Activated naive CD8-positive, alpha-beta T cell (primary cell): ENCODE measurements at regions not wholly inside any gene's neighbourhood (a gene's known extent, or its start where the extent isn't known, plus 50 kb on each side); places are given as distances from the start of the nearest gene placed in this dataset.

Source experiments
- H3K27ac Mint-ChIP-seq: one replicate; pipeline ENCODE4 v1.8.0; 2021; ENCODE audit warnings: mixed read lengths
- H3K27me3 Mint-ChIP-seq: one replicate; pipeline ENCODE4 v1.8.0; 2021; ENCODE audit warnings: mixed read lengths
- H3K36me3 Mint-ChIP-seq: one replicate; pipeline ENCODE4 v1.8.0; 2021; ENCODE audit warnings: mixed read lengths
- H3K4me1 Mint-ChIP-seq: one replicate; pipeline ENCODE4 v1.8.0; 2021; ENCODE audit warnings: low read depth, mixed read lengths
- H3K4me3 Mint-ChIP-seq: one replicate; pipeline ENCODE4 v1.8.0; 2021; ENCODE audit warnings: mild to moderate bottlenecking, mixed read lengths
- H3K9me3 Mint-ChIP-seq: one replicate; pipeline ENCODE4 v1.8.0; 2021; ENCODE audit warnings: low read depth, mixed read lengths

DNA sequence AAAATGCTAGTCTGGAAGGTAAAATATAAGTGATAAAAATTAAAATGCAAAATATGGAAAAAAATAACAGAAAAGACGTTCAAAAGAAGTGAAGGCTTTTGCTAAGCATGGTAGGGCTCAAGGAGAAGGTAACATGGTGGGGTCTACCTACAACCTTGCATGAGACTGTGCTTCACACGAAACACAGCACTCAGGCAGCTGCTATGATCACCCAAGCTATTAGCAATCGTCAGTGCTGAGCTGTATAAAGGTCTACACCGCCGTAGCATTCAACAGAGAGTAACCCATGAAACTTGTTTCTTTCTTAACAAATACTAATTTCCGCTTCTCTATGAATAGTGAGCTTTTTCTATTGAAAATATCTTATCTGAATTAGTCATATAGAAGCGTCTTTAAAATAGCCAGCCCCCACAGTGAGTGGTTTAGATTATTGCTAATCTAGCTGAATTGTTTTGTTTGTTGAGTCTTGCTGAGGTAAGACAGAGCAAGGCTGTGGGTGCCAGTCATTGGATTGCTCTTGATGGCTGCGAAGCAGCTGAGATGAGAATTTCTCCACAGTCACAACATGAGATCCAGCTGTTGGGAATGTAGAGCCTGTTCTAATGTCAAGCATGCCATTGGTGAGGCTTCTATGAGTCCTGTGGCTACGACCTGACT, 230.0 kb downstream of the KLF13 start:
- Mint-ChIP-seq H3K36me3 (no peaks in the 10 kb centered on the region), H3K4me3 (no peak overlapping the region), H3K27ac (no peak overlapping the region), H3K9me3 (no peaks in the 10 kb centered on the region), H3K4me1 (peaks cover 2% of the 10 kb centered on the region), H3K27me3 (no peaks in the 10 kb centered on the region)

DNA sequence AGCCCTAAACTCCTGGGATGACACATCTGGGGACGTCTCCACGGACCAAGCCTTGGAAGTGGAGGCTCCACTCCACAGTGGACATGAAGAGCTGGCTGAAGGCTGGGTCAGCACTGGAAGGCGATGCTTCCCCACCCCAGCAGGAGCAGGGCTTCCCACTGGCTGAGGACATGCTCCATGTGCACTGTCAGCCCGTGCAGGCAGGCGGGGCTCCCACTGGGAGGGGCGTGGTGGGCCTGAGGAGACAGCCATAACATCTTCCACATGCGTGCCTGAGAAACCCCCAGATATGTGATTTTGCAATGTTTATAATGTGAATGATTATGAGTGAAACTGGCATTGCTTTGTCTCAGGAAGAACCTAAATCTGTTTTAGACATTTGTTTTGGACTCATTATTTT, 231.3 kb downstream of the KLF13 start:
- Mint-ChIP-seq H3K4me1 (no peaks in the 10 kb centered on the region), H3K27ac (no peak overlapping the region), H3K9me3 (no peaks in the 10 kb centered on the region), H3K27me3 (no peaks in the 10 kb centered on the region), H3K36me3 (no peaks in the 10 kb centered on the region), H3K4me3 (no peak overlapping the region)

DNA sequence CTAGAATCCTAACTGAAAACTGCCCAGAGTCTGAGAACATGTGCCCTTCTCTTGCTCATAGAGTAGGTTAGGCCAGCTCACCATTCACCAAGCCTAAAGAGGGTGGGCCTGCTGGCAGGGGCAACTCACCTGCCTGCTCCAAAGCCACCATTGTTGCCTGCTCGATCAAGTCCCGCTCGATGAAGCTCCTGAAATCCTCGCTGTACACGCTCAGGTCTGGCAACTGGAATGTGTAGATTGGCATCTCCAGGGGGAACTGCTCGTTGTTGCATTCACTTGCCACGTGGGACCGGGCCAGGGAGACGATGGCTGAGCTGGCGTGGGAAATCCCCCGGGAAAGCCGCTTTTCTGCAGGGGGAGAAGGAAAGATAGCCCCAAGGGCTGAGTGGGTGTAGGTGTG, 232.2 kb downstream of the KLF13 start:
- H3K36me3 Mint-ChIP-seq = no peaks in the 10 kb centered on the region
- no peaks in the 10 kb centered on the region for H3K4me1 Mint-ChIP-seq
- no peaks in the 10 kb centered on the region for H3K27me3 Mint-ChIP-seq
- H3K4me3 Mint-ChIP-seq = no peak overlapping the region
- no peaks in the 10 kb centered on the region for H3K9me3 Mint-ChIP-seq
- no peak overlapping the region for H3K27ac Mint-ChIP-seq

DNA sequence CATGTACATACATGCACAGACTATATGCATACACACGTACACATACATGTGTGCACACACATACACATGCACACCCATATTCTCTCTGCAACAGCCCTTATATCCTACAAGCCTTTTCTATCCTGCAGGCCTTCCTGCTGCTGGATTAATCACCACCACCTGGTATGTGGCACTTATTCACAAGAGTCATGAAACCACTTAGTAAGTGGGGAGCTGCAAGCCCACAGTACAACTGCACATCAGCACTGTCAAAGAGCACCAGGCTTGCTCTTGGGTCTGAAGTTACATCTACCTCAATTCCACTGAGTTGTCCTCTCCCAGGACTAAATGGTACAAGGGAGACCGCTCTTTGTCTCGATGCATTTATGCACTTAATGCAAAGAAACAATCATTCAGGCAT, 233.2 kb downstream of the KLF13 start:
- H3K4me1 Mint-ChIP-seq = no peaks in the 10 kb centered on the region
- no peak overlapping the region for H3K4me3 Mint-ChIP-seq
- H3K9me3 Mint-ChIP-seq = no peaks in the 10 kb centered on the region
- H3K27ac Mint-ChIP-seq = no peak overlapping the region
- no peaks in the 10 kb centered on the region for H3K36me3 Mint-ChIP-seq
- H3K27me3 Mint-ChIP-seq = no peaks in the 10 kb centered on the region

DNA sequence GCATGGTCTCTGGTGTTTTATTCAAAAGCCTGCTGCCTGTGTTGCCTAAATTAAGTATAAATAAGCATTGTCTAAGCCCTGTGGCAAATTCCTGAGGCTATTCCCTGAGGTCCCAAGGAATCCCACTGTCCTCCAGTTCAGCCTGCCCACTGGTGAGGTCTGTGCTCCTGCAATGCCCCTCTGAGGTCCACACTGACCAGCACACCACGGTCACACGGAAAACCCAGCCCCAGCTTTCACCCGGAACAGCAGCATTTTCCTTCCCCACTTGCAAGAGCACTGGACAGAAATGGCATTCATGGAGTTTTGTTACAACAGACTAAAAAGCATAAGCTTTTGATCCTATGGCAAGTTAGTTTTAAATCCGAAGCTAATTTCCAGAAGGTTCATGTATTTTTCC, 234.0 kb downstream of the KLF13 start:
- H3K27ac Mint-ChIP-seq = no peak overlapping the region

DNA sequence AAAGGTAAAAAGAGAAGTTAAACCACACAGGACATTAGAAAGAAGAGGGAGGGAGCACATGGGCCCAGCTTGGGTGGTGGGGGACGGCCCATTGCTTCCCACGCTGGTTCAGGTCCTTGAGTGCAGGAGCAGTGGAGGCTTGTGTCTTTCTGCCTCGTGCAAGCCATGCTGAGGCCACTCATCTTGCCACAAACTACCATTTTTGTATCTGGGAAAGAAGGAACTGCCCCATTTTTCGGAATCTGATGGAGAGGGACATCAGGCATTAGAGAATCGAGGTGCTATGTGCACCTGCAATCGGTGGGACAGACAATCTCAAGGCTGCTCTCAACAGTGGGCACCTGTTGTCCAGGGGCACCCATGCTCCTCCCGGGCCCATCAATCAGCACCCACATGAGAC, 234.5 kb downstream of the KLF13 start:
- H3K27me3 Mint-ChIP-seq = no peaks in the 10 kb centered on the region
- H3K4me1 Mint-ChIP-seq = no peaks in the 10 kb centered on the region
- no peak overlapping the region for H3K27ac Mint-ChIP-seq
- no peaks in the 10 kb centered on the region for H3K36me3 Mint-ChIP-seq
- no peak overlapping the region for H3K4me3 Mint-ChIP-seq
- no peaks in the 10 kb centered on the region for H3K9me3 Mint-ChIP-seq

More for the DNA sequence above, 234.0 kb downstream of the KLF13 start:
- Mint-ChIP-seq H3K9me3 (no peaks in the 10 kb centered on the region), H3K27me3 (no peaks in the 10 kb centered on the region), H3K36me3 (no peaks in the 10 kb centered on the region), H3K4me1 (no peaks in the 10 kb centered on the region), H3K4me3 (no peak overlapping the region)

DNA sequence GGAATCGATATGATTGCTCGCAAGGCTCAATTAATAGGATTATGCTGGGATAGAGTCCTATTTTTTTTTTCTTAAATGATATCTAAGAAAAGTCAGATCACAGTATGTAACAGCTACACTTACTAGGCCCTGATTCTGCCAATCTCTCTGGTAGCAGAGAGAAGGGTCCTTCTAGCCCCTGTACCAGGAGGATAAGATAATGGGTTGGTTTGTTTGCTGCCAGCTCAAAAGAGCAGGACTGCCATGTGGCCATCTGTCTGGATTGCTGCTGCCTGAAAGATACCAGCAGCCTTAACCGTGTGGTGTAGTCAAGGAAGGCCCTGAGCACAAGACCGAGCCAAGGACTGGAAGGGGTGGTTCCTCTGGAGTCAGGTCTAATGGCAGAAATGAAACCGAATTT, 236.4 kb downstream of the KLF13 start:
- Mint-ChIP-seq H3K9me3 (no peaks in the 10 kb centered on the region), H3K27me3 (no peaks in the 10 kb centered on the region), H3K4me1 (no peaks in the 10 kb centered on the region), H3K4me3 (no peak overlapping the region), H3K36me3 (no peaks in the 10 kb centered on the region), H3K27ac (no peak overlapping the region)

DNA sequence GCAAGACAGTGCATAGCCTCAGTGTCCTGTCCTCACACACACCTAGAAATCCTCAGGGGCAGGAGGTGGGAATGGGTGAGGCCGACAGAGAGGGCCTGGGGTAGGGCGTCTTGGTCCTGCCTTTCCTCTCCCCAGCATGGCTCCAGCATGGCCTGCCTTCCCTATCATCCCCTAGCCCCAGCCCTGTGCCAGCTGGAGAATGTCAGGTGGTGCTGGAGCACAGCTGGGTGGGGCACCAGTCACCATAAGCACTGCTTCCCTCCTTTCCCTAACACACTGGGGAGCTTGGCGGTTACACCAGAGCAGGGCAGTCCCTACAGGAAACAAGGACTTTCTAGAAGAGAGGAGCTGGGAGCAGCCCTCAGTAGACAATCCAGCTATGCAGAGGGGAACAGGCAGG, 236.8 kb downstream of the KLF13 start:
- no peaks in the 10 kb centered on the region for H3K27me3 Mint-ChIP-seq
- H3K9me3 Mint-ChIP-seq = no peaks in the 10 kb centered on the region
- no peaks in the 10 kb centered on the region for H3K4me1 Mint-ChIP-seq
- no peak overlapping the region for H3K4me3 Mint-ChIP-seq
- H3K36me3 Mint-ChIP-seq = peaks cover 2% of the 10 kb centered on the region
- H3K27ac Mint-ChIP-seq = no peak overlapping the region

DNA sequence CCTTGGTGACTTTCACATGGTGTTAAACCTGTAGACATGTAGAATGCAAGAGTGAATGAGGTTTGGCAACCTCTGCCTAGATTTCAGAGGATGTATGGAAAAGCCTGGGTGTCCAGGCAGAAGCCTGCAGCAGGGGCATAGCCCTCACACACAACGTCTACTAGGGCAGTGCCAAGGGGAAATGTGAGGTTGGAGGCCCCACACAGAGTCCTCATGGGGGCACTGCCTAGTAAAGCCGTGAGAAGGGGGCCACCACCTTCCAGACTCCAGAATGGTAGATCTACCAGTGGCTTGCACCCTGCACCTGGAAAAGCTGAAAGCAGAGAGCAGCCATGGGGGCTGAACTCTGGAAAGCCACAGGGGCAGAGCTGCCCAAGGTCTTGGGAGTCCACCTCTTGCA, 241.2 kb downstream of the KLF13 start:
- H3K4me3 Mint-ChIP-seq = no peak overlapping the region
- peaks cover 2% of the 10 kb centered on the region for H3K36me3 Mint-ChIP-seq
- no peaks in the 10 kb centered on the region for H3K4me1 Mint-ChIP-seq
- no peak overlapping the region for H3K27ac Mint-ChIP-seq
- H3K9me3 Mint-ChIP-seq = no peaks in the 10 kb centered on the region
- H3K27me3 Mint-ChIP-seq = peaks cover 2% of the 10 kb centered on the region

DNA sequence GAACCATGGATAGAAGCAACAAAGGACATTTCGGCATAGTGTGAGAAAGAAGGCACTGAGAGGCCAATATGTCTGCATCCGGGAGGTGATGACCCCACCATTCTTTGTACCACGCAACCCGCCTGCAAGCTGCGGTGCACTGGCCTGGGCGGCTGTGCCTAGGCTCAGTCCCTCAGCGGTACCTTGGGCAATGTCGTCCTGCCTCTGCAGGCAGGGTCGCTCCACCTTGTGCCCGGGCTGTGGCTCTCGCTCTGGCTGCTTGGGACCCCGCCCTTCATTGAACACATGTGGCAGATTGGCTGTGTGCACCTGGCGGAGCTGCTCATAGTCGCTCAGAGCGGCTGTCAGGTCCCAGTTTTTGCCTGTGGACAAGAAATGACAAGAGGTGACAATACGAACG, 243.2 kb downstream of the KLF13 start:
- H3K4me3 Mint-ChIP-seq = no peak overlapping the region
- no peak overlapping the region for H3K27ac Mint-ChIP-seq
- peaks cover 2% of the 10 kb centered on the region for H3K36me3 Mint-ChIP-seq
- H3K27me3 Mint-ChIP-seq = peaks cover 4% of the 10 kb centered on the region
- no peaks in the 10 kb centered on the region for H3K9me3 Mint-ChIP-seq
- H3K4me1 Mint-ChIP-seq = no peaks in the 10 kb centered on the region

DNA sequence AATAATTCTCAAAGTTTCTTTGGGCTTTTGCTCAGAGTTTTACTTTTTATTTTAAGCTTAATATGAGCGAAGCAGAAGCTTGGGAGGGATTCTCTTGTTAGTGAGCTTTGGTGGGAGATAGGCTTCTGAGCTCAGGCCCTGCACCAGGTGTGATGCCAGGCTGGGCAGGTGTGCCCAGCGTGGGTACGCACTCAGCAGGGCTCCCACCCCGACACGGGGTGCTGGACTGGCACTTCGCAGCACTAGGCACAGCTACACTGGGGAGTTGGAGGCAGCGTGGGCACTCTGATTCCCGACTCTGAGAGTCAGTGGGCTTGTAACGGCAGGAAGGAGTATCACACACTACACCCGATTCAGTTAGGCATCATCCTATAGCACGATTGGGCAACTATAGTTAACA, 244.0 kb downstream of the KLF13 start:
- Mint-ChIP-seq H3K4me1 (no peaks in the 10 kb centered on the region), H3K9me3 (no peaks in the 10 kb centered on the region), H3K36me3 (peaks cover 2% of the 10 kb centered on the region), H3K27me3 (peaks cover 4% of the 10 kb centered on the region), H3K27ac (no peak overlapping the region), H3K4me3 (no peak overlapping the region)

DNA sequence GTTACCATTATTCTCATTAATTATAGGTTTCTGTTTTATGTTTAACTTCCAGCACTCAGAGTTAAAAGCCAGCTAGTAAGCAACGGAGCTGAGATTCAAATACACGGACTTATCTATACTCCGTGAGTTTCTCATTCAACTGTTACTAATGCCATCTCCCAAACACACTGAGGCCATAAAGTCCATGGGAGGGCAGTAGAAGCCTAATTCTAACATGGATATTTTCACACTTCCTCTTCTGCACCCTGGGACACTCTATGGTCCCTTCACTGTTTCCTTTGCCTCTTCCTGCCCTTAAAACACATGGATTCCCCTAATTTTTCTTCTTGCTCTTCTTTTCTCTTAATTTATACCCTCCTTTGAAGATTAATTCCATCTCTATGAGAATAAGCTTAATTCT, 245.0 kb downstream of the KLF13 start:
- H3K27ac Mint-ChIP-seq = no peak overlapping the region
- no peaks in the 10 kb centered on the region for H3K9me3 Mint-ChIP-seq
- H3K36me3 Mint-ChIP-seq = peaks cover 2% of the 10 kb centered on the region
- no peak overlapping the region for H3K4me3 Mint-ChIP-seq
- no peaks in the 10 kb centered on the region for H3K4me1 Mint-ChIP-seq
- H3K27me3 Mint-ChIP-seq = peaks cover 4% of the 10 kb centered on the region

DNA sequence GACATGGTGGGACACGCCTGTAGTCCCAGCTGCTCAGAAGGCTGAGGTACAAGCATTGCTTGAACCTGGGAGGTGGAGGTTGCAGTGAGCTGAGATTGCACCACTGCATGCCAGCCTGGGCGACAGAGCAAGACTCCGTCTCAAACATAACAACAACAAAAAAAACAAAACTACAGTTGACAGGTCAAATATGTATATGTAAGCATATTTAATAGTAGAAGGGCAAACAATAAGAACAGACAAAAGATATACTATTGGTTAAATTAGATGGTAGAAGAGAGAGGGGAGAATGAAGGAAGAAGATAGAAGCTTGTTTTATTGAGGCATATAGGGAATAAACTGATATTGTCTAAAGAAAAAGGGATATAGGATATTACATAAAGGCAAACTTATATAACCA, 247.1 kb downstream of the KLF13 start:
- Mint-ChIP-seq H3K27me3 (peaks cover 4% of the 10 kb centered on the region), H3K27ac (no peak overlapping the region), H3K9me3 (no peaks in the 10 kb centered on the region), H3K4me1 (no peaks in the 10 kb centered on the region), H3K36me3 (no peaks in the 10 kb centered on the region), H3K4me3 (no peak overlapping the region)

DNA sequence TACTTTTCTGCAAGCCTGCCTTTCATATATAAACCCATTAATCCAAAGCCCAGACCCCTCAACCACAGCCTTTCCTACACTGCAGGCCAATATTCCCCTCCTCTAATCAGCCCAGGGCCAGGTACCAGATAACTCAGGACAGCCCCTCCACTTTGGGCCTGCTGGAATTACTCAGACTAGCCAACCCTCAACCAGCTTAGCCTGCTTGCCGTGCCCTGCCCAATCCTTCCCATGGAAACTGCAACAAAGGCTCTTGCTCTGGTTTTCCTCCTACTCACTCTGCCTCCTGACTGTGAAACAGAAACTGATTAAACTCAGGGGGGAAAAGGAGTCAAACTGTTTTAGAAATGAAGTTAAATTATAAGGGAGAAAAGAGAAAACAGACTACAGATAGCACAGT, 248.1 kb downstream of the KLF13 start:
- no peaks in the 10 kb centered on the region for H3K36me3 Mint-ChIP-seq
- no peak overlapping the region for H3K27ac Mint-ChIP-seq
- H3K4me3 Mint-ChIP-seq = no peak overlapping the region
- no peaks in the 10 kb centered on the region for H3K4me1 Mint-ChIP-seq
- peaks cover 4% of the 10 kb centered on the region for H3K27me3 Mint-ChIP-seq
- H3K9me3 Mint-ChIP-seq = no peaks in the 10 kb centered on the region

DNA sequence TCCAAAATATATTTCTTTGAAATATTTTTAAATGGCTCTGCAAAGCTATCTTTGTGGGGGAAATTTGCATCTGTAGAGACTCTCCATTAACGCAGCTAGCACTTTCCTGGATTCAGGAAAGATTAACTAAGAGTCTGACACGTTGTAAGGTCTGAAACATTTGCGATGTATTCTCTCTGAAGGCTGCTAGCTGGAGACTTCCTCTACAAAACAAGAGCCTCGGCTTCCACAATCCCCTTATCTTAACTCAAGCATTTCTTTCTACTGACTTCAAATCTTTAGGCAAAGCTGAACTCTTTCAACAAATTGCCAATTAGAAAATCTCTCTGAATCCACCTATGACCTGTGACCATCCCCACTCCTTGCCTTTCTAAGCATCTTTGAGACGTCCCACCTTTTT, 250.5 kb downstream of the KLF13 start:
- no peak overlapping the region for H3K27ac Mint-ChIP-seq
- H3K4me3 Mint-ChIP-seq = no peak overlapping the region
- no peaks in the 10 kb centered on the region for H3K4me1 Mint-ChIP-seq
- peaks cover 4% of the 10 kb centered on the region for H3K9me3 Mint-ChIP-seq
- peaks cover 2% of the 10 kb centered on the region for H3K27me3 Mint-ChIP-seq
- H3K36me3 Mint-ChIP-seq = peaks cover 3% of the 10 kb centered on the region

DNA sequence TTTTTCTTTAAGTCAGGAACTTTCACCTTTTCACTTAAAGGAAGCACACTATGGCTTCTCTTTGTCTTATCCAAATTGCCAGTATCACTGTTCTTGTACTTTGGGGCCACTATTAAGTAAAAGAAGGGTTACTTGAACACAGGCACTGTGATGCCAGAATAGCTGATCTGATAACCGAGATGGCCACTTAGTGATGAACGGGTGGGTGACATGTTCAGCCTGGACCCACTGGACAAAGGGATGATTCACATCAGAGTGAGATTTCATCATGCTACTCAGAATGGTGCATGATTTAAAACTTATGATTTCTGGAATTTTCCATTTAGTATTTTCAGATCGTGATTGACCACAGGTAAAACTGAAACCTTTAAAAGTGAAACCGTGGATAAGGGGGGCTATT, 252.6 kb downstream of the KLF13 start:
- no peak overlapping the region for H3K4me3 Mint-ChIP-seq
- H3K9me3 Mint-ChIP-seq = peaks cover 17% of the 10 kb centered on the region
- H3K4me1 Mint-ChIP-seq = no peaks in the 10 kb centered on the region
- H3K27me3 Mint-ChIP-seq = peaks cover 2% of the 10 kb centered on the region
- no peak overlapping the region for H3K27ac Mint-ChIP-seq
- H3K36me3 Mint-ChIP-seq = peaks cover 6% of the 10 kb centered on the region
